PC-3 (cell line): ENCODE measurements at regions not wholly inside any gene's neighbourhood (a gene's known extent, or its start where the extent isn't known, plus 50 kb on each side); places are given as distances from the start of the nearest gene placed in this dataset.

Experiments used
- ATAC-seq: fragments of 200-7000 bp; cut with Tn5 transposase; 2 replicates; pipeline ENCODE4 v1.9.1; 2020; ENCODE audit warnings: mild to moderate bottlenecking, moderate library complexity
- BruUV-seq: library from RNA; stranded (reverse); fragments of 400-500 nt; replicated peaks from 2 replicates; lab custom pipeline; 2021; lab: Mats Ljungman, UMichigan
- CTCF ChIA-PET: fragments of 300-600 bp; sonication (Branson Sonifier 250); formaldehyde crosslinking; loops from one replicate; lab custom pipeline; 2022; ENCODE audit warnings: antibody characterized with exemption; lab: Charles Lee
- POLR2A ChIA-PET: fragments of 300-600 bp; sonication (Branson Sonifier 250); formaldehyde crosslinking; loops from one replicate; lab custom pipeline; 2022; ENCODE audit warnings: antibody characterized with exemption; ENCODE audit not compliant: unreplicated experiment; lab: Charles Lee
- DNase-seq: peaks from one replicate; pipeline ENCODE4 v3.0.0-alpha.2; 2015
- H2AFZ ChIP-seq: fragments of 300-600 bp; sonication (generic); 2 replicates; pipeline ENCODE4 v1.6.0; 2016; ENCODE audit warnings: antibody characterized with exemption, low read length
- H3F3A ChIP-seq: fragments of 300-600 bp; sonication (generic); one replicate; pipeline ENCODE4 v1.6.0; 2017; ENCODE audit warnings: antibody characterized with exemption, low read length, control low read depth, mild to moderate bottlenecking; ENCODE audit not compliant: unreplicated experiment
- H3K27ac ChIP-seq: fragments of 300-600 bp; sonication (generic); 2 replicates; pipeline ENCODE4 v1.5.1; 2016; ENCODE audit warnings: mild to moderate bottlenecking, low read length
- H3K27me3 ChIP-seq: fragments of 300-600 bp; sonication (generic); 2 replicates; pipeline ENCODE4 v1.6.1; 2016; ENCODE audit warnings: low read length, mixed read lengths
- H3K36me3 ChIP-seq: fragments of 300-600 bp; sonication (generic); 2 replicates; pipeline ENCODE4 v1.6.1; 2016; ENCODE audit warnings: low read depth, mixed run types, low read length, mixed read lengths
- H3K4me1 ChIP-seq: fragments of 300-600 bp; sonication (generic); 2 replicates; pipeline ENCODE4 v1.5.1; 2016; ENCODE audit warnings: low read length; ENCODE audit not compliant: insufficient read depth
- H3K4me2 ChIP-seq: fragments of 300-600 bp; sonication (generic); 2 replicates; pipeline ENCODE4 v1.6.0; 2016; ENCODE audit warnings: low read length
- H3K4me3 ChIP-seq: fragments of 300-600 bp; sonication (generic); 2 replicates; pipeline ENCODE4 v1.5.1; 2016; ENCODE audit warnings: mild to moderate bottlenecking, low read length, mixed read lengths
- H3K79me2 ChIP-seq: fragments of 300-600 bp; sonication (generic); 2 replicates; pipeline ENCODE4 v1.6.1; 2017; ENCODE audit warnings: low read length, mixed read lengths
- H3K9ac ChIP-seq: fragments of 300-600 bp; sonication (generic); 2 replicates; pipeline ENCODE4 v1.6.0; 2016; ENCODE audit warnings: mild to moderate bottlenecking, low read length
- H3K9me2 ChIP-seq: fragments of 300-600 bp; sonication (generic); replicated peaks from 2 replicates; pipeline ENCODE4 v1.6.1; 2016; ENCODE audit warnings: mixed run types, low read length, mixed read lengths
- H3K9me3 ChIP-seq: fragments of 300-600 bp; sonication (generic); 2 replicates; pipeline ENCODE4 v1.6.1; 2016; ENCODE audit warnings: low read length, mixed read lengths
- H4K20me1 ChIP-seq: fragments of 300-600 bp; sonication (generic); 2 replicates; pipeline ENCODE4 v1.6.1; 2016; ENCODE audit warnings: low read length, mixed read lengths
- EZH2 ChIP-seq: fragments of 300-600 bp; sonication (generic); IDR thresholded peaks from one replicate; pipeline ENCODE4 v1.6.1; 2017; ENCODE audit warnings: antibody characterized with exemption, mild to moderate bottlenecking, low read length; ENCODE audit not compliant: unreplicated experiment
- EZH2phosphoT487 ChIP-seq: fragments of 300-600 bp; sonication (generic); IDR thresholded peaks from 2 replicates; pipeline ENCODE4 v1.6.1; 2018; ENCODE audit warnings: mild to moderate bottlenecking, antibody characterized with exemption, low read length, borderline replicate concordance
- intact Hi-C: fragments of 100-400 bp; cut with micrococcal nuclease; formaldehyde crosslinking; loops from 2 replicates; pipeline ENCODE4 v1.9.0; 2023
- TF ChIP-seq, protein P1 (sequence below): fragments of 300-600 bp; sonication (generic); conservative IDR thresholded peaks from 2 replicates; pipeline ENCODE4 v1.5.1; 2017; ENCODE audit warnings: antibody characterized with exemption, low read depth, mild to moderate bottlenecking, low read length

DNA sequence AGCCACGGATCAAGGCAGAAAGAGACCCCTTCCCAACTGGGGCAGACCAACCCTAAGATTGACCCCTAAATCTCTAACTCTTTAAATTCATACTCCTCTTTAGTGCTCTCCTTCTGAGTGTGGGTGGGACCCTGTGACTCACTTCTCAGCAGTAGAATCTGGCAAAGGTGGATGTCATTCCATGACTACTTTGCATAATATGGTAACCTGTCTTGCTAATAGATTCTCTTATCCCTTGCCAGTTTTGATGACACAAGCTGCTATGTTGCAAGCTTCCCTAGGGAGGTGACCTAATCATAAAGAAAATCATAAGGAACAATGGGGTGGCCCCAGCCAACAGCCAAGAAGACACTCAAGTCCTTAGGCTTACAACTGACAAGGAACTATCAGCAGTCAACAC, 155.4 kb upstream of the VWC2 start:
- no TSS peak for BruUV-seq
- H3K4me3 ChIP-seq = no peak overlapping the region
- no peak overlapping the region for H3K4me2 ChIP-seq
- H3K79me2 ChIP-seq = no peaks in the 10 kb centered on the region
- intact Hi-C loops = no loop called here
- no peak overlapping the region for H3K27ac ChIP-seq
- no peaks in the 10 kb centered on the region for H3K27me3 ChIP-seq
- DNase-seq (no peak), ATAC-seq (no peak)
- no peaks in the 10 kb centered on the region for H3K9me3 ChIP-seq
- H3K36me3 ChIP-seq = no peaks in the 10 kb centered on the region
- no peaks in the 10 kb centered on the region for H4K20me1 ChIP-seq
- no peaks in the 10 kb centered on the region for H3K4me1 ChIP-seq
- H3K9me2 ChIP-seq = no peaks in the 10 kb centered on the region
- CTCF ChIA-PET = no interaction called here
- H2AFZ ChIP-seq = no peak overlapping the region
- H3F3A ChIP-seq = no peaks in the 10 kb centered on the region
- TF ChIP-seq, protein P1, sequence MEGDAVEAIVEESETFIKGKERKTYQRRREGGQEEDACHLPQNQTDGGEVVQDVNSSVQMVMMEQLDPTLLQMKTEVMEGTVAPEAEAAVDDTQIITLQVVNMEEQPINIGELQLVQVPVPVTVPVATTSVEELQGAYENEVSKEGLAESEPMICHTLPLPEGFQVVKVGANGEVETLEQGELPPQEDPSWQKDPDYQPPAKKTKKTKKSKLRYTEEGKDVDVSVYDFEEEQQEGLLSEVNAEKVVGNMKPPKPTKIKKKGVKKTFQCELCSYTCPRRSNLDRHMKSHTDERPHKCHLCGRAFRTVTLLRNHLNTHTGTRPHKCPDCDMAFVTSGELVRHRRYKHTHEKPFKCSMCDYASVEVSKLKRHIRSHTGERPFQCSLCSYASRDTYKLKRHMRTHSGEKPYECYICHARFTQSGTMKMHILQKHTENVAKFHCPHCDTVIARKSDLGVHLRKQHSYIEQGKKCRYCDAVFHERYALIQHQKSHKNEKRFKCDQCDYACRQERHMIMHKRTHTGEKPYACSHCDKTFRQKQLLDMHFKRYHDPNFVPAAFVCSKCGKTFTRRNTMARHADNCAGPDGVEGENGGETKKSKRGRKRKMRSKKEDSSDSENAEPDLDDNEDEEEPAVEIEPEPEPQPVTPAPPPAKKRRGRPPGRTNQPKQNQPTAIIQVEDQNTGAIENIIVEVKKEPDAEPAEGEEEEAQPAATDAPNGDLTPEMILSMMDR = no peak
- TF ChIP-seq EZH2phosphoT487 = no peak
- TF ChIP-seq EZH2 = no peak
- H3K9ac ChIP-seq = no peak overlapping the region
- POLR2A ChIA-PET = no interaction called here

DNA sequence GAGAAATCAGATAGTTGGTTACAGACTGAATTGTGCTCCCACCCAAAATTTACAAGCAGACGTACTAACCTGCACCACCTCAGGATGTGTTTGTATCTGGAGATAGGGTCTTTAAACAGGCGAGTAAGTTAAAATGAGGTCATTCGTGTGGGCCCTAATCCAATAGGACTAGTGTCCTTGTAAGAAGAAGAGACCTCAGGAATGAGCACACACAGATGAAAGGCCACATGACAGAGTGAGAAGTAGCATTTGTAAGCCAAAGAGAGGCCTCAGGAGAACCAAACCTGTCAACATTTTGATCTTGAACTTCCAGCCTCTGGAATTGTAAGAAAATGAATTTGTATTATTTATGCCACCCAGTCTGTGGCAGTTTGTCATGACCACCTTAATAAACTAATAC, 149.5 kb upstream of the VWC2 start:
- DNase-seq (no peak), ATAC-seq (no peak)
- Histone ChIP-seq H2AFZ (no peak overlapping the region), H3K9me2 (no peaks in the 10 kb centered on the region), H3K27ac (no peak overlapping the region), H3K27me3 (no peaks in the 10 kb centered on the region), H4K20me1 (no peaks in the 10 kb centered on the region), H3K36me3 (no peaks in the 10 kb centered on the region), H3F3A (no peaks in the 10 kb centered on the region), H3K4me1 (no peaks in the 10 kb centered on the region), H3K4me2 (no peak overlapping the region), H3K9ac (no peak overlapping the region), H3K79me2 (no peaks in the 10 kb centered on the region), H3K9me3 (no peaks in the 10 kb centered on the region), H3K4me3 (no peak overlapping the region)
- intact Hi-C loops = no loop called here
- no TSS peak for BruUV-seq
- POLR2A ChIA-PET = no interaction called here
- CTCF ChIA-PET = no interaction called here
- TF ChIP-seq, protein P1 = no peak
- TF ChIP-seq EZH2 = no peak
- no peak for TF ChIP-seq EZH2phosphoT487

DNA sequence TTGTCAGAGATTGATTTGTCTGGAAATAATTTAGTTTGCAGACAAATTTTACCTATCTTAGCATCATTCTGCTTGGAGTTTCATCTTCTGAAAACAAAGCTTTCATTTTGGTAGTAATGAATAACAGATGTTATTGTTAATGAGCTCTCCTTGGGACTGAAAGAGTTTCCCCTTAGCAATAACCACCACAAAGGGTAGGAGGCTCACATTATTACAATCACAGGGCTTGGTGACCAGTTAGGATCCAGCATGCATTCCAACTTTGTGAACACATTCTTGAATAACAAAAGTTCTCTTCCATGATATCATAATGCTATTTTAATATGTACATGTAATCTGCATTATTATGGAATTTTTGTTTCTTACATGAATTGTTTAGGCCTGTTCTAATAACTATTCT, 148.8 kb upstream of the VWC2 start:
- Histone ChIP-seq H3K9ac (no peak overlapping the region), H3K9me3 (no peaks in the 10 kb centered on the region), H3K9me2 (no peaks in the 10 kb centered on the region), H3K79me2 (no peaks in the 10 kb centered on the region), H3K4me1 (no peaks in the 10 kb centered on the region), H3K27ac (no peak overlapping the region), H3K4me3 (no peak overlapping the region), H3F3A (no peaks in the 10 kb centered on the region), H3K4me2 (no peak overlapping the region), H4K20me1 (no peaks in the 10 kb centered on the region), H3K27me3 (no peaks in the 10 kb centered on the region), H2AFZ (no peak overlapping the region), H3K36me3 (no peaks in the 10 kb centered on the region)
- DNase-seq (no peak), ATAC-seq (no peak)
- POLR2A ChIA-PET = no interaction called here
- TF ChIP-seq EZH2 = no peak
- TF ChIP-seq, protein P1 = no peak
- TF ChIP-seq EZH2phosphoT487 = no peak
- intact Hi-C loops = no loop called here
- BruUV-seq = no TSS peak
- CTCF ChIA-PET = no interaction called here
